Lower leg skin (tissue), 3 donors: ENCODE measurements at regions not wholly inside any gene's neighbourhood (a gene's known extent, or its start where the extent isn't known, plus 50 kb on each side); places are given as distances from the start of the nearest gene placed in this dataset.

Source experiments
- CTCF ChIP-seq, 3 donors: fragments of 450-650 bp; IDR thresholded peaks; one replicate each; pipeline ENCODE4 v1.5.1; 2016; ENCODE audit warnings: antibody characterized with exemption in 3 of 3, mild to moderate bottlenecking in 3 of 3, moderate library complexity in 2 of 3
- POLR2A ChIP-seq, 2 donors: fragments of 450-650 bp; IDR thresholded peaks; one replicate each; pipeline ENCODE4 v1.6.1; 2016 to 2017; ENCODE audit warnings: antibody characterized with exemption in 2 of 2, mild to moderate bottlenecking in 1 of 2, moderate library complexity in 1 of 2

DNA sequence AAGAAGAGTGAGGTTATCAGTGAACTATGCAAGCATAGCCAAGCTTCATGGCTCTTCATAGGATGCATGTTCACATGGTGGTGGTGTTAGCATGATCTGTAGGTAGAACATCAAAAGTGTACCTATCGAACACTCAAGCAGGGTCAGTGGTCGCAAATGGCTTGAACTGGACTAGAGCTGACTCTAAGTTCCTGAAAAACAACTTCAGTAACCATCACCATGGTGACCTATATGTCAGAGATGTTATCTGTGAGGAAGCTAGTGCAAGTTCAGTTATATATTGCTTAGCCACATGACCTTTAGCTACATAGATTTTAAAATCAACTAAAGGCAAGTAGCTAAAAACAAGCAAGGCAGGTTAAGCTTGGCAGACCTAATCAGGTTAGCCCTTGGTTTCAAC lies 163.1 kb upstream of the AGR3 start:
- no peak for TF ChIP-seq CTCF (IDR thresholded peaks at IDR 0.05)
- TF ChIP-seq POLR2A (IDR thresholded peaks at IDR 0.05), result no peak
